Stimulated activated CD4-positive, alpha-beta T cell treated with anti-CD3 and anti-CD28 coated beads, Interleukin-12 subunit alpha, Interleukin-12 subunit beta, amount 100 ng/mL, for 24 hours (primary cell): ENCODE measurements at regions not wholly inside any gene's neighbourhood (a gene's known extent, or its start where the extent isn't known, plus 50 kb on each side); places are given as distances from the start of the nearest gene placed in this dataset.

Source experiments
- DNase-seq, 2 experiments: peaks; one replicate each; pipeline ENCODE4 v3.0.0-alpha.2; 2020; ENCODE audit warnings: low read depth in 2 of 2

- DNase-seq = no peak
These were observed 297.9 kb downstream of the IRF8 start for GRCh38 chr16:86196687-86197391.

- no peak for DNase-seq
These were observed 299.5 kb downstream of the IRF8 start for GRCh38 chr16:86198206-86199118.

GRCh38 chr16:86199182-86199581 is 300.2 kb downstream of the IRF8 start:
- DNase-seq = no peak

GRCh38 chr16:86199871-86200695 is 301.1 kb downstream of the IRF8 start:
- DNase-seq = no peak

GRCh38 chr16:86200722-86201121 is 301.8 kb downstream of the IRF8 start:
- DNase-seq = no peak

- no peak for DNase-seq
These were observed 302.8 kb downstream of the IRF8 start for GRCh38 chr16:86201746-86202145.

GRCh38 chr16:86202267-86202666 is 303.3 kb downstream of the IRF8 start:
- DNase-seq = no peak

GRCh38 chr16:86202760-86203426 is 303.9 kb downstream of the IRF8 start:
- no peak for DNase-seq

GRCh38 chr16:86203557-86204275 is 304.8 kb downstream of the IRF8 start:
- no peak for DNase-seq

- no peak for DNase-seq
These were observed 304.6 kb upstream of the FOXF1 start for GRCh38 chr16:86205521-86206245.

GRCh38 chr16:86207350-86207749 is 303.0 kb upstream of the FOXF1 start:
- no peak for DNase-seq

GRCh38 chr16:86209202-86209601 is 301.1 kb upstream of the FOXF1 start:
- no peak for DNase-seq

- DNase-seq = no peak
These were observed 299.7 kb upstream of the FOXF1 start for GRCh38 chr16:86210403-86211193.

- no peak for DNase-seq
These were observed 299.1 kb upstream of the FOXF1 start for GRCh38 chr16:86211265-86211664.

GRCh38 chr16:86211800-86212199 is 298.5 kb upstream of the FOXF1 start:
- no peak for DNase-seq

- no peak for DNase-seq
These were observed 297.5 kb upstream of the FOXF1 start for GRCh38 chr16:86212706-86213436.

- DNase-seq = no peak
These were observed 296.7 kb upstream of the FOXF1 start for GRCh38 chr16:86213437-86214205.
